SK-N-SH (cell line): ENCODE measurements at regions not wholly inside any gene's neighbourhood (a gene's known extent, or its start where the extent isn't known, plus 50 kb on each side); places are given as distances from the start of the nearest gene placed in this dataset.

Source experiments
- CTCF ChIA-PET: fragments of 300-600, 350-600 bp; formaldehyde crosslinking; extraction: SDS; loops from one replicate; lab custom pipeline; 2021; lab: Yijun Ruan, JAX
- POLR2A ChIA-PET: fragments of 350-600 bp; sonication (Branson Sonifier 250); formaldehyde crosslinking; extraction: SDS; loops from one replicate; lab custom pipeline; 2020; ENCODE audit warnings: antibody characterized with exemption, inconsistent platforms; lab: Yijun Ruan, JAX
- DNase-seq: peaks from one replicate; pipeline ENCODE4 v3.0.0; 2012
- H2AFZ ChIP-seq: fragments of 200-600 bp; sonication (generic); 2 replicates; pipeline ENCODE4 v1.8.1; 2016; ENCODE audit warnings: antibody characterized with exemption, mild to moderate bottlenecking, low read depth
- H3F3A ChIP-seq: fragments of 200-600 bp; sonication (generic); replicated peaks from 2 replicates; pipeline ENCODE3; 2016; ENCODE audit warnings: antibody characterized with exemption, mild to moderate bottlenecking; ENCODE audit not compliant: insufficient read depth
- H3K27ac ChIP-seq, 2 experiments: fragments of 200-500 bp in 1 of 2; fragments of 200-600 bp in 1 of 2; sonication (Bioruptor generic) in 1 of 2; sonication (generic), shearing (Covaris generic) in 1 of 2; 2 replicates each; pipeline versions ENCODE4 v1.5.1 to v1.6.1; 2014 to 2016; ENCODE audit warnings: low read depth in 2 of 2, inconsistent platforms in 1 of 2, low read length in 1 of 2, mild to moderate bottlenecking in 1 of 2, mixed read lengths in 1 of 2
- H3K27me3 ChIP-seq: fragments of 200-600 bp; sonication (generic), shearing (Covaris generic); 2 replicates; pipeline ENCODE4 v1.6.1; 2016; ENCODE audit warnings: mixed run types; ENCODE audit not compliant: insufficient read depth
- H3K36me3 ChIP-seq, 2 experiments: fragments of 200-500 bp in 1 of 2; fragments of 200-600 bp in 1 of 2; sonication (Bioruptor generic) in 1 of 2; sonication (generic) in 1 of 2; replicated peaks in 1 of 2; 2 replicates each; pipeline versions ENCODE3 to v1.5.1; 2014 to 2016; ENCODE audit warnings: low read length in 1 of 2, mild to moderate bottlenecking in 1 of 2; ENCODE audit not compliant: insufficient read depth in 2 of 2, control insufficient read depth in 1 of 2
- H3K4me1 ChIP-seq, 2 experiments: fragments of 200-500 bp in 1 of 2; fragments of 200-600 bp in 1 of 2; sonication (Bioruptor generic) in 1 of 2; sonication (generic), shearing (Covaris generic) in 1 of 2; 2 replicates each; pipeline versions ENCODE4 v1.5.1 to v1.6.1; 2014 to 2016; ENCODE audit warnings: low read depth in 1 of 2, low read length in 1 of 2, mixed run types in 1 of 2; ENCODE audit not compliant: insufficient read depth in 2 of 2, control insufficient read depth in 1 of 2
- H3K4me2 ChIP-seq: fragments of 200-600 bp; sonication (generic), shearing (Covaris generic); 2 replicates; pipeline ENCODE4 v1.6.1; 2017; ENCODE audit warnings: mixed run types
- H3K4me3 ChIP-seq, 2 experiments: fragments of 200-500 bp in 1 of 2; fragments of 200-600 bp in 1 of 2; sonication (Bioruptor generic) in 1 of 2; sonication (generic), shearing (Covaris generic) in 1 of 2; 2 replicates each; pipeline versions ENCODE4 v1.5.1 to v1.8.1; 2014 to 2016; ENCODE audit warnings: low read depth in 2 of 2, inconsistent platforms in 1 of 2, low read length in 1 of 2, mild to moderate bottlenecking in 1 of 2, mixed read lengths in 1 of 2, moderate library complexity in 1 of 2
- H3K79me2 ChIP-seq: fragments of 200-600 bp; sonication (generic); 2 replicates; pipeline ENCODE4 v1.8.1; 2017; ENCODE audit warnings: mild to moderate bottlenecking; ENCODE audit not compliant: insufficient read depth
- H3K9ac ChIP-seq: fragments of 200-600 bp; sonication (generic); 2 replicates; pipeline ENCODE4 v1.6.1; 2017; ENCODE audit warnings: mixed run types
- H3K9me2 ChIP-seq: fragments of 200-600 bp; sonication (generic); 2 replicates; pipeline ENCODE4 v1.6.1; 2017; ENCODE audit warnings: mixed run types
- H3K9me3 ChIP-seq: fragments of 200-600 bp; sonication (generic); 2 replicates; pipeline ENCODE4 v1.6.1; 2017; ENCODE audit warnings: mixed run types, mild to moderate bottlenecking, moderate library complexity
- H4K20me1 ChIP-seq: fragments of 200-600 bp; sonication (generic); 2 replicates; pipeline ENCODE4 v1.6.1; 2017; ENCODE audit warnings: mild to moderate bottlenecking, mixed run types; ENCODE audit not compliant: insufficient read depth
- EP300 ChIP-seq, 2 experiments: IDR thresholded peaks; 2 replicates each; pipeline versions ENCODE4 v1.4.0 to v1.6.1; 2012; ENCODE audit warnings: borderline replicate concordance in 1 of 2, low read depth in 1 of 2, low read length in 1 of 2
- FOSL2 ChIP-seq: IDR thresholded peaks from 2 replicates; pipeline ENCODE4 v1.4.0; 2012; ENCODE audit warnings: low read depth, mild to moderate bottlenecking, moderate library complexity, borderline replicate concordance
- GABPA ChIP-seq: IDR thresholded peaks from 2 replicates; pipeline ENCODE4 v1.4.0; 2012; ENCODE audit warnings: low read depth, mild to moderate bottlenecking
- GATA2 ChIP-seq: sonication (generic); formaldehyde crosslinking; IDR thresholded peaks from 2 replicates; pipeline ENCODE4 v1.5.0; 2020; ENCODE audit warnings: mild to moderate bottlenecking, missing genetic modification reagents
- JUND ChIP-seq: IDR thresholded peaks from 2 replicates; pipeline ENCODE4 v1.4.0; 2012
- MEF2A ChIP-seq: IDR thresholded peaks from 2 replicates; pipeline ENCODE4 v1.4.0; 2012; ENCODE audit warnings: low read depth, borderline replicate concordance
- MXI1 ChIP-seq: IDR thresholded peaks from 2 replicates; pipeline ENCODE4 v1.6.1; 2012; ENCODE audit warnings: mild to moderate bottlenecking, low read depth, low read length, improper control_type of control experiment
- NFIC ChIP-seq: IDR thresholded peaks from 2 replicates; pipeline ENCODE4 v1.4.0; 2012; ENCODE audit warnings: borderline replicate concordance
- NRF1 ChIP-seq: IDR thresholded peaks from 2 replicates; pipeline ENCODE4 v1.6.1; 2012; ENCODE audit warnings: low read depth, mild to moderate bottlenecking, low read length
- RCOR1 ChIP-seq: fragments of 150-350 bp; IDR thresholded peaks from 2 replicates; pipeline ENCODE4 v1.6.1; 2017; ENCODE audit warnings: antibody characterized with exemption, low read length
- RFX5 ChIP-seq: IDR thresholded peaks from 2 replicates; pipeline ENCODE4 v1.6.1; 2012; ENCODE audit warnings: mild to moderate bottlenecking, improper control_type of control experiment, low read length
- RXRA ChIP-seq: IDR thresholded peaks from 2 replicates; pipeline ENCODE4 v1.4.0; 2012; ENCODE audit warnings: low read depth, mild to moderate bottlenecking, borderline replicate concordance
- TAF1 ChIP-seq: IDR thresholded peaks from 2 replicates; pipeline ENCODE4 v1.6.1; 2012; ENCODE audit warnings: low read depth, mild to moderate bottlenecking, low read length, moderate library complexity, borderline replicate concordance
- WGBS: methylation state at CpG from one replicate; pipeline ENCODE4 v1.1.6; 2017; ENCODE audit warnings: low lambda C conversion rate; 5-methylcytosine and 5-hydroxymethylcytosine counted together
- TF ChIP-seq, protein P1 (sequence below): fragments of 150-350 bp; IDR thresholded peaks from 2 replicates; pipeline ENCODE4 v1.6.1; 2017; ENCODE audit warnings: antibody characterized with exemption, low read length, low read depth, borderline replicate concordance
- TF ChIP-seq, protein P2 (sequence below): fragments of 200-600 bp; sonication (generic); IDR thresholded peaks from 2 replicates; pipeline ENCODE4 v1.6.1; 2017; ENCODE audit warnings: antibody characterized with exemption, mild to moderate bottlenecking, moderate library complexity
- TF ChIP-seq, protein P3 (sequence below): IDR thresholded peaks from 2 replicates; pipeline ENCODE4 v1.4.0; 2012; ENCODE audit warnings: low read depth, borderline replicate concordance
- TF ChIP-seq, protein P4 (sequence below): fragments of 150-350 bp; IDR thresholded peaks from 2 replicates; pipeline ENCODE4 v1.6.1; 2016; ENCODE audit warnings: mild to moderate bottlenecking, low read depth, low read length

DNA sequence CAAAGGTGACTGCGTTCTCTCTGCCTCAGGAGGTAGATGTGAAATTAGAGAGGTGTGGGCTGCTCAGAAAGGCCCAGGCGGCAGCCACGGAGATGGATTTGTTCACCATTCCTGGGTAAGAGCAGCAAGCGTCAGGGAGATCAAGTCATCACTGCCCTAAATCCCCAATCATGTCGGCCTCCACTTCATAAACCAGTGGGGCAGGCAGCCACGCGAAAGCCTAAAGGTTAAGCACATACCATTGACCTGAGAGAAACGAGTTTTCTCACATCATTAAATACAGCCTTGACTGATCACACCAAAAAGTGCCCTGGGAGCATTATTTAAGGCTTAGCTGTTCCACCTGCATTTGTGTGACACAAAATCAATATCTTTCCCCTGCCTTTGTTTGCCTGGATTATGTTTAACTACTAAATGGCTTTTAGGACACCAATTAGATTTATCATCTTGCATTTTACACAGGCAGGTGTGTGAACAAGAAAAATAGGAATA lies 50.7 kb upstream of the FOXB1 start:
- DNase-seq, result no peak
- H3K27ac ChIP-seq, result no peak overlapping the region
- POLR2A ChIA-PET, result no interaction called here
- H3K4me3 ChIP-seq, result no peak overlapping the region
- H3K9me2 ChIP-seq, result no peaks in the 10 kb centered on the region
- no peak overlapping the region for H3K4me2 ChIP-seq
- no peaks in the 10 kb centered on the region for H3K79me2 ChIP-seq
- H3K9me3 ChIP-seq, result no peaks in the 10 kb centered on the region
- no peaks in the 10 kb centered on the region for H3K36me3 ChIP-seq
- no peak for TF ChIP-seq JUND
- TF ChIP-seq EP300 (IDR thresholded peaks at IDR 0.05; ENCODE audit: borderline replicate concordance in 1 of 2, low read depth in 1 of 2, low read length in 1 of 2), result no peak
- no peak for TF ChIP-seq RXRA
- TF ChIP-seq FOSL2, result no peak
- no peak for TF ChIP-seq TAF1
- no peak for TF ChIP-seq MEF2A
- TF ChIP-seq MXI1, result no peak
- TF ChIP-seq RFX5, result no peak
- no peak for TF ChIP-seq NRF1
- TF ChIP-seq, protein P1, sequence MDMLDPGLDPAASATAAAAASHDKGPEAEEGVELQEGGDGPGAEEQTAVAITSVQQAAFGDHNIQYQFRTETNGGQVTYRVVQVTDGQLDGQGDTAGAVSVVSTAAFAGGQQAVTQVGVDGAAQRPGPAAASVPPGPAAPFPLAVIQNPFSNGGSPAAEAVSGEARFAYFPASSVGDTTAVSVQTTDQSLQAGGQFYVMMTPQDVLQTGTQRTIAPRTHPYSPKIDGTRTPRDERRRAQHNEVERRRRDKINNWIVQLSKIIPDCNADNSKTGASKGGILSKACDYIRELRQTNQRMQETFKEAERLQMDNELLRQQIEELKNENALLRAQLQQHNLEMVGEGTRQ, result no peak
- no peak for TF ChIP-seq NFIC
- TF ChIP-seq RCOR1, result no peak
- TF ChIP-seq, protein P2, sequence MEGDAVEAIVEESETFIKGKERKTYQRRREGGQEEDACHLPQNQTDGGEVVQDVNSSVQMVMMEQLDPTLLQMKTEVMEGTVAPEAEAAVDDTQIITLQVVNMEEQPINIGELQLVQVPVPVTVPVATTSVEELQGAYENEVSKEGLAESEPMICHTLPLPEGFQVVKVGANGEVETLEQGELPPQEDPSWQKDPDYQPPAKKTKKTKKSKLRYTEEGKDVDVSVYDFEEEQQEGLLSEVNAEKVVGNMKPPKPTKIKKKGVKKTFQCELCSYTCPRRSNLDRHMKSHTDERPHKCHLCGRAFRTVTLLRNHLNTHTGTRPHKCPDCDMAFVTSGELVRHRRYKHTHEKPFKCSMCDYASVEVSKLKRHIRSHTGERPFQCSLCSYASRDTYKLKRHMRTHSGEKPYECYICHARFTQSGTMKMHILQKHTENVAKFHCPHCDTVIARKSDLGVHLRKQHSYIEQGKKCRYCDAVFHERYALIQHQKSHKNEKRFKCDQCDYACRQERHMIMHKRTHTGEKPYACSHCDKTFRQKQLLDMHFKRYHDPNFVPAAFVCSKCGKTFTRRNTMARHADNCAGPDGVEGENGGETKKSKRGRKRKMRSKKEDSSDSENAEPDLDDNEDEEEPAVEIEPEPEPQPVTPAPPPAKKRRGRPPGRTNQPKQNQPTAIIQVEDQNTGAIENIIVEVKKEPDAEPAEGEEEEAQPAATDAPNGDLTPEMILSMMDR, result no peak
- TF ChIP-seq GABPA, result no peak
- no peak for TF ChIP-seq GATA2 (CRISPR knock-in tag)
- TF ChIP-seq, protein P3, sequence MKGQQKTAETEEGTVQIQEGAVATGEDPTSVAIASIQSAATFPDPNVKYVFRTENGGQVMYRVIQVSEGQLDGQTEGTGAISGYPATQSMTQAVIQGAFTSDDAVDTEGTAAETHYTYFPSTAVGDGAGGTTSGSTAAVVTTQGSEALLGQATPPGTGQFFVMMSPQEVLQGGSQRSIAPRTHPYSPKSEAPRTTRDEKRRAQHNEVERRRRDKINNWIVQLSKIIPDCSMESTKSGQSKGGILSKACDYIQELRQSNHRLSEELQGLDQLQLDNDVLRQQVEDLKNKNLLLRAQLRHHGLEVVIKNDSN, result no peak
- TF ChIP-seq, protein P4, sequence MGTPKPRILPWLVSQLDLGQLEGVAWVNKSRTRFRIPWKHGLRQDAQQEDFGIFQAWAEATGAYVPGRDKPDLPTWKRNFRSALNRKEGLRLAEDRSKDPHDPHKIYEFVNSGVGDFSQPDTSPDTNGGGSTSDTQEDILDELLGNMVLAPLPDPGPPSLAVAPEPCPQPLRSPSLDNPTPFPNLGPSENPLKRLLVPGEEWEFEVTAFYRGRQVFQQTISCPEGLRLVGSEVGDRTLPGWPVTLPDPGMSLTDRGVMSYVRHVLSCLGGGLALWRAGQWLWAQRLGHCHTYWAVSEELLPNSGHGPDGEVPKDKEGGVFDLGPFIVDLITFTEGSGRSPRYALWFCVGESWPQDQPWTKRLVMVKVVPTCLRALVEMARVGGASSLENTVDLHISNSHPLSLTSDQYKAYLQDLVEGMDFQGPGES, result no peak
- 0% methylated on average over 8 of the region's 8 CpGs for WGBS
- no peaks in the 10 kb centered on the region for H3F3A ChIP-seq
- CTCF ChIA-PET, result no interaction called here
- no peak overlapping the region for H3K9ac ChIP-seq
- no peaks in the 10 kb centered on the region for H3K4me1 ChIP-seq
- H2AFZ ChIP-seq, result no peak overlapping the region
- H3K27me3 ChIP-seq, result no peaks in the 10 kb centered on the region
- H4K20me1 ChIP-seq, result no peaks in the 10 kb centered on the region
